Calu3 (cell line): ENCODE measurements at regions not wholly inside any gene's neighbourhood (a gene's known extent, or its start where the extent isn't known, plus 50 kb on each side); places are given as distances from the start of the nearest gene placed in this dataset.

Experiments
- BruUV-seq: library from RNA; stranded (reverse); fragments of 400-500 nt; replicated peaks from 2 replicates; lab custom pipeline; 2021; lab: Mats Ljungman, UMichigan
- CTCF ChIA-PET: fragments of 300-600 bp; sonication (Branson Sonifier 250); formaldehyde crosslinking; loops from one replicate; lab custom pipeline; 2022; ENCODE audit warnings: antibody characterized with exemption; lab: Charles Lee
- DNase-seq: peaks from one replicate; pipeline ENCODE4 v3.0.0; 2022
- H3K27ac Mint-ChIP-seq: one replicate; pipeline ENCODE4 v1.8.0; 2022; ENCODE audit warnings: mixed read lengths; ENCODE audit not compliant: unreplicated experiment
- H3K27me3 Mint-ChIP-seq: one replicate; pipeline ENCODE4 v1.8.0; 2022; ENCODE audit warnings: mixed read lengths; ENCODE audit not compliant: unreplicated experiment
- H3K36me3 Mint-ChIP-seq: one replicate; pipeline ENCODE4 v1.8.0; 2022; ENCODE audit warnings: mild to moderate bottlenecking, moderate library complexity, mixed read lengths; ENCODE audit not compliant: insufficient read depth, unreplicated experiment
- H3K4me1 Mint-ChIP-seq: one replicate; pipeline ENCODE4 v1.8.0; 2022; ENCODE audit warnings: mild to moderate bottlenecking, low read depth, mixed read lengths; ENCODE audit not compliant: unreplicated experiment
- H3K4me3 Mint-ChIP-seq: one replicate; pipeline ENCODE4 v1.8.0; 2022; ENCODE audit warnings: mild to moderate bottlenecking, low read depth, moderate library complexity, mixed read lengths; ENCODE audit not compliant: unreplicated experiment
- H3K9me3 Mint-ChIP-seq: one replicate; pipeline ENCODE4 v1.8.0; 2022; ENCODE audit warnings: low read depth, mixed read lengths; ENCODE audit not compliant: unreplicated experiment
- intact Hi-C: fragments of 100-400 bp; cut with micrococcal nuclease; formaldehyde crosslinking; loops from one replicate; pipeline ENCODE4 v1.10.0; 2022; ENCODE audit not compliant: unreplicated experiment
- TF ChIP-seq, protein P1 (sequence below): fragments of 200-600 bp; IDR thresholded peaks from one replicate; pipeline ENCODE4 v1.8.0; 2022; ENCODE audit warnings: antibody characterized with exemption; ENCODE audit not compliant: unreplicated experiment

DNA sequence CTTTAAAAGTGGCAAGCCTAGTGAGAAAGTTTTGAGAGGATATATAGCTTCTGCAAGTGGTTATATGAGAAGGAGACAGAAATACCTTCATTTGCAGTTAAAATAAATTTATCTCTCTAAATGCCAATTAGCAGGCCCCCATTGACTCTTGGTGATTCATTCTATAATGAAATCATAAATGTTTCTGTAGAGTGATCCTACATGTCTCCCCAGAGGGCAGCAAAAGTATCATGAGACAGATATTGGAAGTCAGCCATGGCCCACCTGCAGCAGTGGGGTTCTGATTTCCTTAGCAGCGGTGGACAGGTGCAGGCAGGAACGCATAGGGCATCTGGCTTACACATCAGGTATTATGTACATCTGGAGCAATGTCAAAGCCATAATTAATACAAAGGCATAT is 385.4 kb upstream of the SLC10A2 start:
- no peaks in the 10 kb centered on the region for H3K9me3 Mint-ChIP-seq
- H3K36me3 Mint-ChIP-seq: no peaks in the 10 kb centered on the region
- no peak overlapping the region for H3K27ac Mint-ChIP-seq
- no peak for DNase-seq
- intact Hi-C loops: no loop called here
- TF ChIP-seq, protein P1, sequence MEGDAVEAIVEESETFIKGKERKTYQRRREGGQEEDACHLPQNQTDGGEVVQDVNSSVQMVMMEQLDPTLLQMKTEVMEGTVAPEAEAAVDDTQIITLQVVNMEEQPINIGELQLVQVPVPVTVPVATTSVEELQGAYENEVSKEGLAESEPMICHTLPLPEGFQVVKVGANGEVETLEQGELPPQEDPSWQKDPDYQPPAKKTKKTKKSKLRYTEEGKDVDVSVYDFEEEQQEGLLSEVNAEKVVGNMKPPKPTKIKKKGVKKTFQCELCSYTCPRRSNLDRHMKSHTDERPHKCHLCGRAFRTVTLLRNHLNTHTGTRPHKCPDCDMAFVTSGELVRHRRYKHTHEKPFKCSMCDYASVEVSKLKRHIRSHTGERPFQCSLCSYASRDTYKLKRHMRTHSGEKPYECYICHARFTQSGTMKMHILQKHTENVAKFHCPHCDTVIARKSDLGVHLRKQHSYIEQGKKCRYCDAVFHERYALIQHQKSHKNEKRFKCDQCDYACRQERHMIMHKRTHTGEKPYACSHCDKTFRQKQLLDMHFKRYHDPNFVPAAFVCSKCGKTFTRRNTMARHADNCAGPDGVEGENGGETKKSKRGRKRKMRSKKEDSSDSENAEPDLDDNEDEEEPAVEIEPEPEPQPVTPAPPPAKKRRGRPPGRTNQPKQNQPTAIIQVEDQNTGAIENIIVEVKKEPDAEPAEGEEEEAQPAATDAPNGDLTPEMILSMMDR: no peak
- H3K27me3 Mint-ChIP-seq: no peaks in the 10 kb centered on the region
- H3K4me1 Mint-ChIP-seq: no peaks in the 10 kb centered on the region
- no peak overlapping the region for H3K4me3 Mint-ChIP-seq
- CTCF ChIA-PET: no interaction called here
- no TSS peak for BruUV-seq

DNA sequence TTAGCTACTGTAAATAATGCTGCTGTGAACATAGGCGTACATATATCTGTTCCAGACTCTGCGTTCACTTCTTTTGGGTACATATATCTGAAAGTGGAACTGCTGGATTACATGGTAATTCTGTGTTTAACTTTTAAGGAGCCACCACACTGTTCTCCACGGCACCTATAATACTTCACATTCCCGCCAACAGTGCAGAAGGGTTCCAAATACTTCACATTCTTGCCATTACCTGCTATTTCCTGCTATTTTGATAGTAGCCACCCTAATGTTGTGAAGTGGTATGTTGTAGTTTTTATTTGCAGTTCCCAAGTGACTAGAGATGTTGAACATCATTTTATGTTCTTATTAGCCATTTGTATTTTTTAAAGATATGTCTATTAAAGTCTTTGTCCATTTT is 377.4 kb upstream of the SLC10A2 start:
- no peaks in the 10 kb centered on the region for H3K4me1 Mint-ChIP-seq
- no TSS peak for BruUV-seq

DNA sequence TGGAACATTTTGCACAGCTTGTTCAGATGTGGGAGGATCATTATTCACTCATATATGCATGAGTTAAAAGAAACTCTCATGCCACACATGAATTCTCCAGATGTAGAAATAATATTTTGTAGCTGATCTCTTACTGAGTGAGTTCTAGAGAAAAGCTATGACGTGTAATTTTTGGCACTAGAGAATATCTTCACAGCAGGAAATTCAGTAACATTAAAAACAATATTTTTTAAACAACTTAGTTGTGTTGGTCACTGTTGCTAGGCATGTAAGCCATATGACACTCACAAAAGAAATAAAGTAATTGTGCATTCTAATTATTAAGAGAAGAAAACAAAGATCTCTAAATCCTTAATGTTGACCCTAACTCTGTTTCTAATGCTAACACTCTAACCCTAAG is 371.4 kb upstream of the SLC10A2 start:
- no peak overlapping the region for H3K27ac Mint-ChIP-seq
- no peaks in the 10 kb centered on the region for H3K9me3 Mint-ChIP-seq
- TF ChIP-seq, protein P1: no peak
- BruUV-seq: no TSS peak
- CTCF ChIA-PET: no interaction called here
- no peaks in the 10 kb centered on the region for H3K27me3 Mint-ChIP-seq
- H3K4me3 Mint-ChIP-seq: no peak overlapping the region
- H3K36me3 Mint-ChIP-seq: no peaks in the 10 kb centered on the region
- no peak for DNase-seq
- no peaks in the 10 kb centered on the region for H3K4me1 Mint-ChIP-seq
- intact Hi-C loops: loop anchor here (10.0 kb wide), 1 partner anchor 153 kb away; no protein-coding TSS in a partner anchor

More for the DNA sequence above, 377.4 kb upstream of the SLC10A2 start:
- TF ChIP-seq, protein P1: no peak
- no peaks in the 10 kb centered on the region for H3K27me3 Mint-ChIP-seq
- no peaks in the 10 kb centered on the region for H3K36me3 Mint-ChIP-seq
- H3K27ac Mint-ChIP-seq: no peak overlapping the region
- intact Hi-C loops: no loop called here
- CTCF ChIA-PET: no interaction called here
- no peaks in the 10 kb centered on the region for H3K9me3 Mint-ChIP-seq
- no peak overlapping the region for H3K4me3 Mint-ChIP-seq
- no peak for DNase-seq

DNA sequence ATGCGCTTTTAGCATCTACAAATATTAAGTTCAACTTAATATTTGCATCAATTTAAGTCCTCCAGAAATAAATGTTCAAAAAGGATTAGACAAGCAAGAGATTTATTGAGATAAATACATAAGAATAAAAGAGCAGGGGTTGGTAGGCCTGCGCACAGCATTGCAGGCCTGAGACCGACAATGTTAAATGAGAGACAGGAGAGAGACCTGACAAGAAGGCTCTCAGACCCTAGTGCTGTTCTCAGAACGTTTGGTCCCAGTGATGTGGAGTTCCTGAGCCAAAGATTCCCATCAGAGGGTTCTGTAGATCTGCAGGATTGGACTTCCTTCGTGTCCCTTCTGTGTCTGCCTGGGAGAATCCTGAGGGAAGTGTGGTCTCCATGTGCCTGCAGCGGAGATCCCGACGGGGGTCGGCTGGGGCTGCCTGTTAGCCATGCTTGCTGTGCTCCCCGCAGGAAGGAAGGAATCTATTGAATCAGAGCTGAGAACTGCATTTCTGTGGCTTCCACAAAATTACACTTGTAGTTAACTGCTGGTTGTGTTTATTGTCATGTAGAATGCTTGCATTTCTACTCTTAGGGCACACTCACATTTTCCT is 369.9 kb upstream of the SLC10A2 start:
- H3K36me3 Mint-ChIP-seq: no peaks in the 10 kb centered on the region
- BruUV-seq: no TSS peak
- H3K27ac Mint-ChIP-seq: no peak overlapping the region
- H3K27me3 Mint-ChIP-seq: no peaks in the 10 kb centered on the region
- CTCF ChIA-PET: no interaction called here
- H3K4me3 Mint-ChIP-seq: no peak overlapping the region
- intact Hi-C loops: loop anchor here (10.0 kb wide), 1 partner anchor 151 kb away; no protein-coding TSS in a partner anchor
- H3K9me3 Mint-ChIP-seq: no peaks in the 10 kb centered on the region
- TF ChIP-seq, protein P1: no peak
- DNase-seq: no peak
- no peaks in the 10 kb centered on the region for H3K4me1 Mint-ChIP-seq
